Osteocyte (in vitro differentiated cells): ENCODE measurements at regions not wholly inside any gene's neighbourhood (a gene's known extent, or its start where the extent isn't known, plus 50 kb on each side); places are given as distances from the start of the nearest gene placed in this dataset.

Experiments used
- DNase-seq: peaks from one replicate; pipeline ENCODE4 v3.0.0; 2021; ENCODE audit warnings: mixed read lengths; ENCODE audit not compliant: unreplicated experiment; ENCODE audit errors: extremely low spot score
- H3K27ac Mint-ChIP-seq: one replicate; pipeline ENCODE4 v1.8.0; 2021; ENCODE audit warnings: mild to moderate bottlenecking, mixed read lengths; ENCODE audit not compliant: unreplicated experiment
- H3K27me3 Mint-ChIP-seq: one replicate; pipeline ENCODE4 v1.8.0; 2021; ENCODE audit warnings: mixed read lengths; ENCODE audit not compliant: unreplicated experiment
- H3K36me3 Mint-ChIP-seq: one replicate; pipeline ENCODE4 v1.8.0; 2021; ENCODE audit warnings: mixed read lengths; ENCODE audit not compliant: unreplicated experiment
- H3K4me1 Mint-ChIP-seq: one replicate; pipeline ENCODE4 v1.8.0; 2021; ENCODE audit warnings: mixed read lengths; ENCODE audit not compliant: unreplicated experiment
- H3K4me3 Mint-ChIP-seq: one replicate; pipeline ENCODE4 v1.8.0; 2021; ENCODE audit warnings: mild to moderate bottlenecking, moderate library complexity, mixed read lengths; ENCODE audit not compliant: unreplicated experiment
- H3K9me3 Mint-ChIP-seq: one replicate; pipeline ENCODE4 v1.8.0; 2021; ENCODE audit warnings: mixed read lengths; ENCODE audit not compliant: unreplicated experiment
- CTCF ChIP-seq: fragments of 200-600 bp; sonication (generic); IDR thresholded peaks from 2 replicates; pipeline ENCODE4 v1.5.0; 2021; ENCODE audit warnings: antibody characterized with exemption, mild to moderate bottlenecking, moderate library complexity

- TF ChIP-seq CTCF = peak; percentile 25
- no peak for DNase-seq
- Mint-ChIP-seq H3K9me3 (no peaks in the 10 kb centered on the region), H3K27ac (no peak overlapping the region), H3K4me1 (no peaks in the 10 kb centered on the region), H3K4me3 (no peak overlapping the region), H3K27me3 (peaks cover 6% of the 10 kb centered on the region), H3K36me3 (no peaks in the 10 kb centered on the region)
These were observed 95.6 kb upstream of the HTR2A start for GRCh38 chr13:46992383-46992952.

GRCh38 chr13:46983881-46984280 lies 87.0 kb upstream of the HTR2A start:
- Mint-ChIP-seq H3K36me3 (no peaks in the 10 kb centered on the region), H3K4me1 (no peaks in the 10 kb centered on the region), H3K27me3 (peaks cover 5% of the 10 kb centered on the region), H3K4me3 (no peak overlapping the region), H3K9me3 (no peaks in the 10 kb centered on the region), H3K27ac (no peak overlapping the region)
- no peak for TF ChIP-seq CTCF
- DNase-seq = no peak

- no peak for TF ChIP-seq CTCF
- peaks cover 5% of the 10 kb centered on the region for H3K27me3 Mint-ChIP-seq
- no peak overlapping the region for H3K27ac Mint-ChIP-seq
- no peak overlapping the region for H3K4me3 Mint-ChIP-seq
- H3K9me3 Mint-ChIP-seq = no peaks in the 10 kb centered on the region
- H3K36me3 Mint-ChIP-seq = no peaks in the 10 kb centered on the region
- no peak for DNase-seq
- H3K4me1 Mint-ChIP-seq = no peaks in the 10 kb centered on the region
These were observed 86.2 kb upstream of the HTR2A start for GRCh38 chr13:46982856-46983582.

GRCh38 chr13:46975173-46975572 lies 78.3 kb upstream of the HTR2A start:
- Mint-ChIP-seq H3K36me3 (no peaks in the 10 kb centered on the region), H3K27ac (no peak overlapping the region), H3K27me3 (peaks cover 4% of the 10 kb centered on the region), H3K9me3 (peaks cover 5% of the 10 kb centered on the region), H3K4me1 (no peaks in the 10 kb centered on the region), H3K4me3 (no peak overlapping the region)
- no peak for TF ChIP-seq CTCF
- DNase-seq = no peak

- DNase-seq = no peak
- TF ChIP-seq CTCF = no peak
- no peak overlapping the region for H3K27ac Mint-ChIP-seq
- H3K4me3 Mint-ChIP-seq = no peak overlapping the region
- no peaks in the 10 kb centered on the region for H3K9me3 Mint-ChIP-seq
- H3K36me3 Mint-ChIP-seq = no peaks in the 10 kb centered on the region
- H3K4me1 Mint-ChIP-seq = no peaks in the 10 kb centered on the region
- H3K27me3 Mint-ChIP-seq = peaks cover 2% of the 10 kb centered on the region
These were observed 71.6 kb upstream of the HTR2A start for GRCh38 chr13:46968450-46968849.
